Activated T-helper 1 cell treated with Interleukin-2 at 50 U/mL for 16 hours (primary cell): ENCODE measurements at regions not wholly inside any gene's neighbourhood (a gene's known extent, or its start where the extent isn't known, plus 50 kb on each side); places are given as distances from the start of the nearest gene placed in this dataset.
"Not testable (repeated sequence)": the region's sequence is repeated elsewhere in the genome, so short reads cannot be mapped to it uniquely, and the experiment has no call there.

Source experiments
- DNase-seq: peaks from one replicate; pipeline ENCODE4 v3.0.0-alpha.2; 2020; ENCODE audit warnings: low read depth

GRCh38 chr6:142637624-142638351 is 307.2 kb downstream of the HIVEP2 start:
- DNase-seq: no peak

- no peak for DNase-seq
These were observed 302.3 kb downstream of the HIVEP2 start for GRCh38 chr6:142642651-142643050.

GRCh38 chr6:142644866-142645265 is 300.1 kb downstream of the HIVEP2 start:
- no peak for DNase-seq

- no peak for DNase-seq
These were observed 299.3 kb downstream of the HIVEP2 start for GRCh38 chr6:142645663-142646062.

- no peak for DNase-seq
These were observed 297.4 kb downstream of the HIVEP2 start for GRCh38 chr6:142647449-142648035.

- no peak for DNase-seq
These were observed 296.9 kb downstream of the HIVEP2 start for GRCh38 chr6:142648036-142648451.

GRCh38 chr6:142648526-142648925 is 296.4 kb downstream of the HIVEP2 start:
- no peak for DNase-seq

GRCh38 chr6:142649438-142650234 is 295.3 kb downstream of the HIVEP2 start:
- not testable (repeated sequence) for DNase-seq

GRCh38 chr6:142651384-142651783 is 293.6 kb downstream of the HIVEP2 start:
- DNase-seq: no peak

- DNase-seq: no peak
These were observed 291.1 kb downstream of the HIVEP2 start for GRCh38 chr6:142653710-142654420.

- DNase-seq: no peak
These were observed 285.3 kb downstream of the HIVEP2 start for GRCh38 chr6:142659661-142660060.

GRCh38 chr6:142665393-142665792 is 279.6 kb downstream of the HIVEP2 start:
- DNase-seq: no peak

GRCh38 chr6:142666599-142667185 is 278.3 kb downstream of the HIVEP2 start:
- no peak for DNase-seq

GRCh38 chr6:142669471-142670351 is 275.3 kb downstream of the HIVEP2 start:
- DNase-seq: no peak

- no peak for DNase-seq
These were observed 273.2 kb downstream of the HIVEP2 start for GRCh38 chr6:142671791-142672190.

- no peak for DNase-seq
These were observed 269.5 kb downstream of the HIVEP2 start for GRCh38 chr6:142675517-142675916.

- DNase-seq: no peak
These were observed 268.9 kb downstream of the HIVEP2 start for GRCh38 chr6:142676027-142676443.

GRCh38 chr6:142676647-142677192 is 268.3 kb downstream of the HIVEP2 start:
- no peak for DNase-seq

- no peak for DNase-seq
These were observed 264.9 kb downstream of the HIVEP2 start for GRCh38 chr6:142679907-142680700.

- no peak for DNase-seq
These were observed 263.9 kb downstream of the HIVEP2 start for GRCh38 chr6:142681099-142681498.
